Left colon (tissue), 2 donors: ENCODE measurements at regions not wholly inside any gene's neighbourhood (a gene's known extent, or its start where the extent isn't known, plus 50 kb on each side); places are given as distances from the start of the nearest gene placed in this dataset.

Experiments used
- ATAC-seq: fragments of 200-7000 bp; cut with Tn5 transposase; one replicate; pipeline ENCODE4 v1.9.1; 2020; ENCODE audit warnings: mild to moderate bottlenecking, moderate library complexity
- DNase-seq, 2 donors: peaks; one replicate each; pipeline ENCODE4 v3.0.0-alpha.2; 2020
- intact Hi-C, 2 donors: fragments of 100-400 bp; cut with DNase I in 1 of 2; cut with micrococcal nuclease in 1 of 2; formaldehyde crosslinking; loops; one replicate each; pipeline versions ENCODE4 v1.11.2 to v1.14.0; 2022; cut with DNase I, micrococcal nuclease
- donor health status: DM: no; HTN: no; CAD: no.
- donor health status: DM: yes; HTN: yes; CAD: no.

DNA sequence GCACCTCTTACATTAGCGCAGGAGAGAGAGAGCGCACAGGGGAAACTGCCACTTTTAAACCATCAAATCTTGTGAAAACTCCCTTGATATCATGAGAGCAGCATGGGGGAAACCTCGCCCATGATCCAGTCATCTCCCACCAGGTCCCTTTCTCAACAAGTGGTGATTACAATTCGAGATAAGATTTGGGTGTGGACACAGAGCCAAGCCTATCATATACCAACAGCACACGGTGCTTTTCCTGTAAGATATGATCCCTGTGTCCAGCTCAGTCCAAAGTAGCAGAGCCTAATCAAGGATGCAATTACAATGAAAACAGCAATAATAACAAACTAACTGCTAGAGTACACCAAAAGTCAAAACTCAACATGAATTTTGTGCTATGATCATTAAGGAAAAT lies 148.7 kb upstream of the TCF21 start:
- no peak for DNase-seq
- ATAC-seq = no peak
- intact Hi-C loops = no loop called here

DNA sequence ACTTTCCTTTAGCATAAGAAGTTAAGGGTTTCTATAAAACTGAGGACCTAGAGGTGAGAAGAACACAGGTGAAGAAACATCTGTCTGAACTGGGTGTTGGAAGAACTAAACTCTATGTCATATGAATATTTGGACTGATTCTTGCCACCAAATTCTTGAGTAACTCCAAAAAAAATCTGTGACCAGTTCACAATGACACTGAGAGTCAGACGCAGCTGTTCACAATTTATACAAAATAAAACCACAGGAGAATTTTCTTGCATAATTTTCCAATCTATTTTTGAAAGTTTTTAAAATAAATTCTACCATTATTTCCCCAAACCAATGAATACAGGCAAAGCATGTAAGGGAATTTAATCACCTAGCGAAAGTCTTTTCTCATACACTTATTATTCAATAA lies 148.1 kb upstream of the TCF21 start:
- DNase-seq (no peak), ATAC-seq (no peak)
- intact Hi-C loops = no loop called here

DNA sequence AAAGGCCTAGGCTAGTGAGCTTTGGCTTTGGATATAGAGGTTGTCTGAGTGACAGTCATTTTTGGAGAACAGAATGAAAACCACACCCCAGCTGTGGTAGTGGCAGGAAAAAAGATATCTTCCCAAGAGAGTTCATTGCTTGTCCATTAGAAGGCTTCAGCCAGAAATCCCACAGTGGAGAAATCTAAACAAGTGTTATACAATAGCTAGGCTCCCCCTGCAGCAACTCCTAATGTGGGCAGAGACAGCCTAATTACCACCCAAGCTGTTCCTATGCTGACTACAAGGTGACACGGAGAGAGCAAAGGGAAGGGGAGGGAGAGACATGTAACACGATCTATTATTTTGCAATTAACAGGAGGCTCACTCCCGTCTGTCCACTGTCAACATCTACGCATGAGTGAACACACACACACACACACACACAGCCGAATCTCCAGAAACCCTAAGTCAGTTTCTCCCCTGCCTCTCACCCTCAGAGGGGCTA lies 147.5 kb upstream of the TCF21 start:
- no peak for DNase-seq
- no peak for ATAC-seq
- intact Hi-C loops = no loop called here

DNA sequence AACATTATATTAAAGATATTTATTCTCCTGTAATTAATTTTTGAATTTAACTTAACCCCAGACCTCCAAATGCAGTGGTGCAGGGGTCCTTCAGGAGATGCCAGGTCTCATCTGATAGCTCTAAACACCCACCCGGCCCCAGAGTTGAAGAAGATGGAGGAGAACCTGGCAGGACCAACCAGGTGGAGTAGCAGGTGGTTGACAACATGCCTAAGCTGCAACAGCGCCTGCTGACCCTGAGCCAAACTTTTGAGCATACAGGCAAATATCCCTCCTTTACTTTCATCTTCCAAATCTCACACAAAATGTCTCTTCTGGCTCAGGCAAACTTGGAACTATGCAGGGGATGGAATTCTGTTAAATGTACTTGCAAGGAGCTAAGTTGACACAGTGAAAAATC lies 145.3 kb upstream of the TCF21 start:
- DNase-seq (no peak), ATAC-seq (no peak)
- intact Hi-C loops = no loop called here

DNA sequence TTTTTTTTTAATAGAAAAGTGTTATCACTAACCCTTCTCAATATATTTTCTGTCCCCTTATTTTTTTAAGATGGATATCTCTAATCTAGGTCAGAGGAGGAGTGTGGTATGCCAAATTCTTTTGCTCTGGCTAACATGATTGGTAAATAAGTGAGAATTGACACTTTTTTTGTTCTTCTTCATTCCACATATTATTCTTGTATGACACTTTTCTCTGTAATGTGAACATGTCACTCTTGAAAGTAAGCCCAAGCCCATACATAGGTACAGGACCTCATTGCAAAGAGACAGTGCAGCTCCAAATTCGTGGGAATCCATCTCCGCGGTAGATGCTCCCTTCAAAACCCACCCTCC lies 142.5 kb upstream of the TCF21 start:
- intact Hi-C loops = no loop called here
- DNase-seq (no peak), ATAC-seq (no peak)

DNA sequence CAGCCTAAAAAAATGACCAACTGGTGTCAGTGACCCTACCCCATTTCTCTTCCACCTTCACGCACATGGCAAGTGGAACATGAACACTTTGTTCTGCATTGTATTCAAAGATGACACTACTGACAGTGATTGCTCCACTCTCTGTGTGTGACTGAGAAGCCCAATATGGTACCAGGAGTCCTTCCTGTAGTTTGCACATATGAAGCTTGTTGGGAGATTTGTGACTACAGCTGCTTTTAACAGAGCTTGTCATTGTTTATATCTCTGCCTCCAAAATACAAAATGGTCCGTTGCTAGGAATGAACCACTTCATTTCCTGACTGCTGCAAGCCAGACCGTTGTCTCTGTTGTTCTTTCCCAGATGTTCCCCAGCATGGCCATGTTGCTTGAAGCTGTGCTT lies 140.3 kb upstream of the TCF21 start:
- ATAC-seq (no peak), DNase-seq (no peak)
- intact Hi-C loops = no loop called here

DNA sequence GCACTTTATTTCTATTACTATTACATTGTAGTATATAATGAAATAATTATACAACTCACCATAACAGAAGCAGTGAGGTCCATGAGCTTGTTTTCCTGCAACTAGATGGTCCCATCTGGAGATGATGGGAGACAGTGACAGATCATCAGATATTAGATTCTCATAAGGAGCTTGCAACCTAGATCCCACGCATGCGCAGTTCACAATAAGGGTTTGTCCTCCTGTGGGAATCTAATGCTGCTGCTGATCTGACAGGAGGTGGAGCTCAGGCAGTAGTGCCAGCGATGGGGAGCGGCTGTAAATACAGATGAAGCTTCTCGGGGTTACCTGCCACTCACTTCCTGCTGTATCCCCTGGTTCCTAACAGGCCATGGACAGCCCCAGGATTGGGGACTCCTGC lies 139.5 kb upstream of the TCF21 start:
- no peak for ATAC-seq

DNA sequence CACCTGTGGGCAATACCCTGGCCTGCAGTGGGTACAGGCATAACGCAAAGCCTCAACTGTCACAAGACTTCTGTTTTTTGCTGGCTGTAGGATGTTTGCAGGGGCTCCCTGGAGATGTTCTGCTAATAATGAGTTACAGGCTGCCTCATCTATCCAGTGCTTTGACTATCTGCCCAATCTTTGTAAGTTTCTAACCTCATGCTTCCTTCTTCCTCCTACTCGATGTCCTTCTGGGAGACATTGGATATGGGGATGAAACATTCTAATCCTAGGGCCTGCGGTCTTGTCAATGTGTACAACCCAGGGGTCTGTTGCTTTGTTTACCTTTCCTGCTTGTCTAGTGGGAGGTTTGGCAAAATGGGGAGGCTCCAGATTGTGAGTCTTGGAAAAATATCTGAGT lies 136.8 kb upstream of the TCF21 start:
- intact Hi-C loops = no loop called here
- no peak for DNase-seq
- ATAC-seq = no peak

More for the DNA sequence above, 139.5 kb upstream of the TCF21 start:
- DNase-seq = no peak
- intact Hi-C loops = no loop called here

DNA sequence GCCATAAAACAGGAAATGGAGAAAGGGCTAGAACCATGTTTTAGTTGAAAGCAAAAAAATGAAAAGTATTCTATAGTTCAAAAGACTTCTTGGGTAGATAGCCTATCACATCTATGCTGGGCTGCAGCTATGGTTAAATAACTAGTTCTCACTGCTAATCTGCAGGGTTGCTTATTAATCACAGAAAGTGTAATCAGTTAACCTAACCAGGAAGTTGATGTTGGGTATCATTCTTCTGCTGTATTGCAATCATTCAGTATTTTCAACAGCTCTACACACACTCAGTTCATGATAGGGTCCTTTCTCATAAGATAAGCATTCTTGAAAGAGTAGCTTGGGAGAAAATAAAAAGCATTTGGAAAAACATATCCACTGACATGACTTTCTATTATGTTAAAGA lies 135.2 kb upstream of the TCF21 start:
- DNase-seq (no peak), ATAC-seq (no peak)
- intact Hi-C loops = no loop called here

DNA sequence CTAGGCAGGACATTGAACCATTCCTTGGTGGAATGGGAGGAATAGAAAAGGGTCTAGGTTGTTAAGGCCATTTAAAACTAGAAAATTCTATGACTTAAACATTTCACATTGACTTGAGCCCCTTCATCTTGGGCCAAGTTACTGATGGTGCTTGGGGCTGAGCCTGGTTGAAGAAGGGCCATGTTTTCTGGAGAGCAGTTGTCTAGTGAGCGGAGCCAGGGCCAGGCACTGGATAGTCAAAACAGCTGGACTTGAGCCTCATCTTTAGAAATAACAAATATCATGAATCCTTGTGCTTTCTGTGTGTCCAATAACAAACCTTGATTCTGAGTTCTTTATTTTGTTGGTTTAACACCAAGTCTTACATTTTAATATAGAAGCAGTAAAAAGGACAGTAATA lies 134.6 kb upstream of the TCF21 start:
- no peak for DNase-seq
- intact Hi-C loops = no loop called here
- no peak for ATAC-seq

DNA sequence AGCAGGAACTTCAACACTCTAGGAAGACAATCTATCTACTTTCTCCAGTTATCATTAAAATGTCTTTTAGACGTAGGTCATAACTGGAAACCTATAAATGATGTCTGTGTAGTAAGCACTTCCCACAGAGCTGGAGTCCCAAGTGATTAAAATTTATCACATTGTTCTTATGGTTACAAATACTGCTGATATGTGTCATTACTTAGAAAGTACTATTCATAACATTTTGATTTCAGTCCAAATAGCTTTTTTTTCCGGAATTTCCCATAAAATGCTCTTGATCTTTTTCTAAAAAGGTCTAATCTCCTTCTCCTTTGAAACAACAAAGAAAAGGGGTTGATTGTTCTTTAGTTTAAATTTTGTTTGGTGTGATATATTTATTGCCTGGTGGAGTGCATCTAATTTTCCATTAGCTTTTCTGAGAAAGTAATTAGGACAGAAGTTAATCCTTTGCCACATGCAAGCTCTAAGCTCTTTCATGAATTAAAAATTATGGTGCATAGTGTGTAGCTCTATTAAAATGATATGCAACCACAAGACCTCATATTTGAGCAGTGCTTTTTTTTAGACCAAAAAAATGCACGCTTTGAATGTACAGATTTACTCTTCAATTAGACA lies 132.7 kb upstream of the TCF21 start:
- DNase-seq = no peak
- intact Hi-C loops = no loop called here
- ATAC-seq = no peak

DNA sequence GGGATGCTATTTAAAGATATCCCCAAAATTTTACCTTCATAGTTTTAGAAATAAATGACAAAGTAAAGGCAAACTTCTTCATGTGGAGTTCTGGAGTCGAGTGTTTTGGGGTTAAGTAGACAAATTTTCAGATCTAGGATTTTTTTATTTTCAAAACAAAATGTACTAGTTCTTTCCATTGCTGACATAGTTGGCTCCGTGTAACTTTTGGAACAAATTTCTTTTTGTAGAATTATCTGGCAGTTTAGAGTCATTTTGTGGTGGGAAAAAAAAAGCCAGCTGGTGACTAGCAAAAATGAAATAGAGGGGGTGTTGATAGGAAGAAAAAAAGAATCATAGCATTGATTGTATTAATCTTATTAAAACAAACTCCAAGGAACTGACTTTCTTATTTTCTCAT lies 131.6 kb upstream of the TCF21 start:
- no peak for ATAC-seq
- intact Hi-C loops = no loop called here
- DNase-seq = no peak

DNA sequence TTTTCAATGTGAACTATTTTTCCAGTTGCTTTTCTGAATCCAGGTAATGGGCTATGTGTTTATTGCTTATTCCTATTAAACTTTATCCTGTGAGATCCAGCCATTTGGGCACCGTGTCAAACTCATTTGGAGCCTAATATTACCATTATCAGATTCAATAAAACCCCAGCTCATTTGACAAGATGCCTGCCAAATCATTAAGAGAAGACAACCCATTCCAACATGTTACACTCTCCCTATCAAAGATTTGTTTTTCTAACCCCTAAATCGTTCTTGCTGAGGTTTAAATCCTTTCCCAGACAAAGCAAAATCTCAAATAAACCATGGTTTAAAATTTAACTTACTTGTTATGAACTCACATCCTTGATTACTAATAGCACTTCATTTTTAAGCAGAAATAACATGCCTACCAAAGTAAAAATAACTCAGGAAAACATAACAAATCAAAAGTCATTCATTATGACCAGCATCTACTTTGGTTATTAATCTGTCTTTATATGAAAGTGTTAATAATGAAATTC lies 130.0 kb upstream of the TCF21 start:
- intact Hi-C loops = no loop called here
- no peak for DNase-seq
- no peak for ATAC-seq

DNA sequence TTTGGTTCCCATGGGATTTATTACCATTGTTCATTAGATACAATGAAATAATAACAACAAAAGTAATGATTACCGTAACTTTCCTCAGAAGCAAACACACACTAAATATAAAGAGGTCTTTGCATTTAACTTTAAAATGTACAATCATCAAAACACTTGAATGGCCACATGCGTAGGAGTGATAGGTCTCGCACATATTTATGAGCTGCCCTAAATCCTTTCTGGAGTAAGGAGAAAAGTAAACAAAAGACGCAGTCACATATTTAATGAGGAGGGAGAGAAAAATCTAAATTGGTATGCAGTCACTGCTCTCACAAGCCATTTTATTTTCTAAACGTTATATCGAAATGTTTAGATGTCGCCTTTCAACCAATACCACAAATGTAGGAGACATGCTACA lies 129.4 kb upstream of the TCF21 start:
- intact Hi-C loops = no loop called here
- DNase-seq = no peak
- ATAC-seq = no peak

DNA sequence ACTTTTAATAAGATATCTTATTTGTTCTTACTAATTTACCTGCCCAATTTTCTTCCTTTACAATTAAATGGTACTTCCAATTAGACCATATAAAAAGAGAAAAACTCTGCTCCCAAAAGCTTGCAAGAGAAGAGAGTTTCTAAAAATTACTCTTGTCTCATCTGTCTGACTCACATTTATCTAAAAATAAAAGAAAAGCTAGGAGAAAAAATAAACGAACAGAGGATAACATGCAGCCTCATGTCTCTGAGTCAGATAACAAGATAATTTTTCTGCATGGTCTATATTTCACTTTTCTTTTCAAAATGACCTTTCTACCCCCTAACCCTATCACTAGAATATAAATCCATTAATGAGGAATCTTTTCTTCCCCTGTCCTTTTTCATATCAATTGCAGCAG lies 127.2 kb upstream of the TCF21 start:
- DNase-seq (no peak), ATAC-seq (no peak)
- intact Hi-C loops = no loop called here

DNA sequence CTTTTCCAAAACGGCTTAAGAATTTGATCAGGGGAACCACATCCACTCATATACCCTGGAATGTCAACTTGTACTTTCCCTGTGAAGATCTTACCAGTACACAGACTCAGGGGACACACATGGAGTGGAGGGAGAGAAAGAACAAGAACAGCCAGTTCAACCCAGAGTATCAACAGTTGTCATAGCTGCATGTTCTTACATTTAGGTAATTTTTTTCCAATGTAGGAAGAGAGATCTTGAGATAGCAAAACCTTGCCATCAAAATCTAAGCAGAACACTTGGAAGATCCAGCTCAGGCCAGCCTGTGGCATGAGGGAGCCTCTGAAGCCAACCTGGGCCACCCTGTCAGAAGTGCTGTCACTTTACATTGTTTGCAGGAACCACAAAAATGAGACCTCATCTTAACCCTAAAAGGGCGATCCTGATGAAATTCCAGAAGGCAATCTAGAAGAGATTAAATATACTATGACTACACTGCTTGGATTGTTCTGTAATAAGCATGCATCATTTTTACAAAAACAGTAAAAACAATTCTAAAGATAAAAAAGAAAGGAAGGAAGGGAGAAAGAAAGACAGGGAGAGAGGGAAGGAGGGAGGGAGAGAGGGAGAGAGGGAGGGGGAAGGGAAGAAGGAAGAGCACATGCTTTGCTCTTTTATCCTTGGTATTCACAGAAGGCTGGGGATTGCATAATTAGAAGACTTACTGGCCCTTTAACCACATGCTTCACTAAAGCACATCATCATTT lies 124.7 kb upstream of the TCF21 start:
- DNase-seq = no peak
- intact Hi-C loops = no loop called here
- no peak for ATAC-seq

DNA sequence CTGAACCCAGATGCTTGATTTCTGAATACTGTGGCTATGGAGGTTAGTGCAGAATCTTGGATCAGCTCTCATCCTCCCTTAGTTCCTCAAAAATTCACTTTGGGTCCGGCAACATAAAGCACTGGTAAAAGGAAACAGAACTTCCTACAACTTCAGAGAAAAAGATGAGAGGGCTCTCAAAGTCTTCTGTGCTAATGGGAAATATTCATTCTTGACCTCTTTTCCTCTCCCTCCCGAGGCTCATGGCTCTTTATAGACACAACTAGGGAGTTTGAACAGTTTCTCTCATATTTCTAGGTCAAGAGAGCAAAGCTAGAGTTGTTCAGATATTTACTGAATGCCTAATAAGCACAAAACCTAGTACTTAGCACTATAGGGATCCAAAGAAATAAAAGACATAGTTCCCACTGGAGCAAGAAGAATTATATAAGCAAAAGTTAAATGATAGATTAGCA lies 124.1 kb upstream of the TCF21 start:
- intact Hi-C loops = no loop called here
- DNase-seq = no peak

DNA sequence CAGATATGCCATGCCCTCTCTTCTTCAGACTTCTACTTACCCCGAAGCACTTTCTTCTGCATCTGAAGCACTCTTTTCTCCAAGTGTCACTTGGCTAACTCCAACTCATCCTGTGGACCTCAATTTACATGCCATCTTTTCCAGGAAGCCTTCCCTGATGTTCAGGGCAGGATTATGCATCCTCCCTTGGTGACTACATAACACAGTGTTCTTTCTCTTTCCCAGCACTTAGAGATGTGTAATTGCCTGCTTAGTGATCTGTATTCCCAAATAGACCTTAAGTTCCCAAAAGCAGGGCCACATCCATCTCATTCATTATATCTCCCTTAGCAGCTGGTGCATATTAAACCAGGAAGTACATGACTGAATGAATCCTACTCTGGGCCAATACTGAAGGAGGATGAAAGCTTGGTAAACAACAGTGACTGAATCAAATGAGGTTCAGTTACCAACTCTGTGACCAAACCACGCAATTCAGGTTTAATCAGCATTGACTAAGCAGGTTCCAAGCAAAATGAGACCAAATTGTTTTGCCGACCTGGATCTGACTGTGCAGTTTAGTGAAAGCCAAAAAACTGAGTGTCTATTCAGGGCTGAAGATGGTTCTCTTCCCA lies 121.4 kb upstream of the TCF21 start:
- DNase-seq (no peak), ATAC-seq (no peak)
- intact Hi-C loops = no loop called here

More for the DNA sequence above, 124.1 kb upstream of the TCF21 start:
- ATAC-seq = no peak

DNA sequence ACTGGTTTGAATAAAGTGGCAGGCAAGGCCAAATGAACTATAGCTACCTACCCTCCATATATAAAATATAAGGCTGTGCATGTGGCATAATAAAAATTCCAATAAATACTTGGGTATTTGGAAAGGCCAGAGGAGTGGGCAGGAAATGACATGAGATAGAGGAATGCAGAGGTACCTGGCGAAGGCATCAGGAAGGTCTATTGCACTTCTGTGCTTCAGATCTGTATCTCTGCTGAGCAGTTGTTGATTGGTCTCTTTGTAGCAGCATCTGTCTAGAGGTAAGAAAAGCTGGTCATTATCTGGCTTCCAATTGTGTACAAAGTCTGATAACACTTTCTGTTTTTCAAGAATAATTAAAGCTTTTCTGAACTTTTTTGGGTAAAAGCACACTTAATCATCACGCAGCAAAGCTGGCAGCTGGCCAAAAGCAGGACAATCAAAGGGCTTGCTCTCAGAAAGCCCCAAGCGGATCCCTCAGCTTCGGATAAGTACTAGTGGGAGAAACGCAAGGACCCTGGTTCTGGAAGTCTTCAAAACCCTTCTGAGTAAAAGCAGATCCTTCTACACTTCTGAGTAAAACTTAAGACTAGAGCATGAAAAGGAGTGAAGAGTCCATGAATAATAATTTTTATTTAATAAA lies 120.1 kb upstream of the TCF21 start:
- peak in 1 of 2 donors; percentile 7 for DNase-seq
- intact Hi-C loops = no loop called here
- no peak for ATAC-seq

DNA sequence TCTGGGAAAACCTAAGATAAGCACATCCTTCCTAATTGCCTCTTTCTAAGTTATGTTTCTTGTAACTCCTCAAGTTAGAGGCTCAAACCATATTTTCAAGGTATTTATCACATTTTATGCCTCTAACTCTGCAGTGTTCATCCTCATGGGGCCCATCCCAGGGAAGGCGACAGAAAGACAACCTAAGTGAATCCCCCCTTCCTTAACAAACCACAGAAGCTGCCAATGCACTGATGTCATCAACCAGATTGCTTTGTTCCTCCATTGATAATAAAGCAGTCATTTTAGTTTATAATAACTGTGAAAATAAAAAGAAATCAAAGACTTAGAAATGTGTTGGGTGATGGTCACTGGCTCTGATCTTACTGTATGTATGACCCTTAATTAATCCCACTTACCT lies 119.5 kb upstream of the TCF21 start:
- intact Hi-C loops = no loop called here
- DNase-seq (no peak), ATAC-seq (no peak)
